ENCODE measurements at regions not wholly inside any gene's neighbourhood (a gene's known extent, or its start where the extent isn't known, plus 50 kb on each side); places are given as distances from the start of the nearest gene placed in this dataset.

DNA sequence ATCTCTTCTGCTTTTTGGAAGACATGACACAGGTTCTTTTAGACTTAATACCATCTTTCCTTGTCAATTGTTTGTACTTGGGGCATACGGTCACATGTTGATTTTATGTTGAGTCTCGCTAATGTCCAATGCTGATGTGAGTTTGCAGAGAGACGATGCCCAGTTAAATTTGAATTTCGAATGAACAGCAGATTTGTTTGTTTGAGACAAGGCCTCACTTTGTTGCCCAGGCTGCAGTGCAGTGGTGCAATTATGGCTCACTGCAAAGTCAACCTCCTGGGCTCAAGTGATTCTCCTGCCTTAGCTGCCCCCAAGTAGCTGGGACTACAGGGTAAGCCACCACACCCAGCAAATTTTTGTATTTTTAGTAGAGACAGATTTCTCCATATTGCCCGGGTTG is 473.5 kb downstream of the RIT2 start:
- Histone ChIP-seq H2AFZ (ENCODE audit: low read length) (no peak overlapping the region), H3K4me3 (ENCODE audit: low read depth, low read length, poor library complexity, severe bottlenecking) (no peak overlapping the region), H4K20me1 (ENCODE audit: insufficient read depth, low read length) (no peaks in the 10 kb centered on the region), H3K27ac (ENCODE audit: low read depth, low read length, poor library complexity, severe bottlenecking) (no peak overlapping the region), H3K9me2 (ENCODE audit: insufficient read depth, low read length) (no peaks in the 10 kb centered on the region), H3K4me2 (ENCODE audit: low read length) (no peak overlapping the region), H3K4me1 (ENCODE audit: insufficient read depth, low read length, poor library complexity, severe bottlenecking) (no peaks in the 10 kb centered on the region), H3K9me3 (ENCODE audit: low read length) (no peaks in the 10 kb centered on the region), H3K79me2 (ENCODE audit: insufficient read depth, low read depth, low read length) (no peaks in the 10 kb centered on the region), H3K36me3 (ENCODE audit: insufficient read depth, low read length) (no peaks in the 10 kb centered on the region)
- BruUV-seq (replicated peaks): no TSS peak
- POLR2A ChIA-PET: no interaction called here
- intact Hi-C loops (cut with micrococcal nuclease; ENCODE audit: unreplicated experiment): no loop called here
- no peak for DNase-seq (ENCODE audit: low spot score)
- CTCF ChIA-PET (ENCODE audit: unreplicated experiment): no interaction called here
- TF ChIP-seq EZH2phosphoT487 (IDR thresholded peaks at IDR 0.05; ENCODE audit: borderline replicate concordance, low read depth, low read length): no peak

DNA sequence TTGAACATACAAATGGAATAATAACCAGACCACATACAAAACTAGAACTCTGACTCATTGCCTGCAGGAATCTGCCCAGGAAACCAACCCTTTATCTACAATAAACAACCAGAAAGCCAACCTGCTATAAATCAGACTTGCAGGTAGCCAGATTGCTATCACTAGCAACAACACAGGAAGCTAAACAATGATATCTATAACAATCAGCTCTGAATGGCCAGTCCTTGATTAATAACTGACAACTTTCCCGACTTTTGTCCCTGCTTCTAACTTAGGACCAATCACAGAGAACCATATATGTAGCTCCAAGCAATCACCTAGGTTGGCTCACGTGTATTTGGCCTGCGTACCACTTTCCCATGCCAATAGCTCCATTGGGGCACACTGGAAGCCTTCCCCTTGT is 470.8 kb downstream of the RIT2 start:
- Histone ChIP-seq H3K4me1 (ENCODE audit: insufficient read depth, low read length, poor library complexity, severe bottlenecking) (no peaks in the 10 kb centered on the region), H3K36me3 (ENCODE audit: insufficient read depth, low read length) (no peaks in the 10 kb centered on the region), H3K79me2 (ENCODE audit: insufficient read depth, low read depth, low read length) (no peaks in the 10 kb centered on the region), H3K4me3 (ENCODE audit: low read depth, low read length, poor library complexity, severe bottlenecking) (no peak overlapping the region), H3K9me3 (ENCODE audit: low read length) (no peaks in the 10 kb centered on the region), H3K4me2 (ENCODE audit: low read length) (no peak overlapping the region), H2AFZ (ENCODE audit: low read length) (no peak overlapping the region), H4K20me1 (ENCODE audit: insufficient read depth, low read length) (no peaks in the 10 kb centered on the region), H3K27ac (ENCODE audit: low read depth, low read length, poor library complexity, severe bottlenecking) (no peak overlapping the region), H3K9me2 (ENCODE audit: insufficient read depth, low read length) (no peaks in the 10 kb centered on the region)
- POLR2A ChIA-PET: no interaction called here
- intact Hi-C loops (cut with micrococcal nuclease; ENCODE audit: unreplicated experiment): no loop called here
- DNase-seq (ENCODE audit: low spot score): no peak
- CTCF ChIA-PET (ENCODE audit: unreplicated experiment): no interaction called here
- TF ChIP-seq, protein P1, sequence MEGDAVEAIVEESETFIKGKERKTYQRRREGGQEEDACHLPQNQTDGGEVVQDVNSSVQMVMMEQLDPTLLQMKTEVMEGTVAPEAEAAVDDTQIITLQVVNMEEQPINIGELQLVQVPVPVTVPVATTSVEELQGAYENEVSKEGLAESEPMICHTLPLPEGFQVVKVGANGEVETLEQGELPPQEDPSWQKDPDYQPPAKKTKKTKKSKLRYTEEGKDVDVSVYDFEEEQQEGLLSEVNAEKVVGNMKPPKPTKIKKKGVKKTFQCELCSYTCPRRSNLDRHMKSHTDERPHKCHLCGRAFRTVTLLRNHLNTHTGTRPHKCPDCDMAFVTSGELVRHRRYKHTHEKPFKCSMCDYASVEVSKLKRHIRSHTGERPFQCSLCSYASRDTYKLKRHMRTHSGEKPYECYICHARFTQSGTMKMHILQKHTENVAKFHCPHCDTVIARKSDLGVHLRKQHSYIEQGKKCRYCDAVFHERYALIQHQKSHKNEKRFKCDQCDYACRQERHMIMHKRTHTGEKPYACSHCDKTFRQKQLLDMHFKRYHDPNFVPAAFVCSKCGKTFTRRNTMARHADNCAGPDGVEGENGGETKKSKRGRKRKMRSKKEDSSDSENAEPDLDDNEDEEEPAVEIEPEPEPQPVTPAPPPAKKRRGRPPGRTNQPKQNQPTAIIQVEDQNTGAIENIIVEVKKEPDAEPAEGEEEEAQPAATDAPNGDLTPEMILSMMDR (conservative IDR thresholded peaks at IDR 0.05; ENCODE audit: low read length): no peak
- no peak for TF ChIP-seq EZH2phosphoT487 (IDR thresholded peaks at IDR 0.05; ENCODE audit: borderline replicate concordance, low read depth, low read length)
- BruUV-seq (replicated peaks): no TSS peak

DNA sequence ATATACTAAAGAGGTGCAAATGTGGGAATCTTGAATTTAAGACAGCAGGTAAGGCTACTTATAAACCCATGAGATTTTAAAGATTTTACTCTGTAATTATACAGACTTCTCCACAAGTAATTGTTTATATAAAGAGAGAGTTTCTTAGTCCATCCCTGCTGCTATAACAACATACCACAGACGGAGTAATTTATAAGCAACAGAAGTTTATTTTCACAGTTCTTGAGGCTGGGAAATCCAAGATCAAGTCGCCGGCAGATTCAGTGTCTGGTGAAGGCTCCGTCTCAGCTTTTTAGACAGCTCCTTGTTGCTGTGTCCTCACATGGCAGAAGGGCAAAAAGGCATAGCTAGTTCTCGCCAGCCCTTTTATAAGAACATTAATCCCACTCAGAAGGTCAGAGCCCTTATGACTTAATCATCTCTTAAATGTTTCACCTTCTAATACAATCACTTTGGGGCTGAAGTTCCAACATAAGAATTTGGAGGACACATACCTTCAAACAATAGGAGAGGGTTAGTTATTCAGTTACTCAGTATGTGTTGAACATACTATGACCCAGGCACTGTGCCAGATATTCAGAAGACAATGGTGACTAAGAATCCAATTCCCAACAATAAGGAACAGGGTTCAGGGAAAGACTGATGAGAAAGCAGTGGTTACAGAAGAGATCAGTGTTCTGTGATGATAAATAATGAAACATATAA is 466.0 kb downstream of the RIT2 start:
- Histone ChIP-seq H3K4me1 (ENCODE audit: insufficient read depth, low read length, poor library complexity, severe bottlenecking) (no peaks in the 10 kb centered on the region), H4K20me1 (ENCODE audit: insufficient read depth, low read length) (no peaks in the 10 kb centered on the region), H3K36me3 (ENCODE audit: insufficient read depth, low read length) (no peaks in the 10 kb centered on the region), H3K27ac (ENCODE audit: low read depth, low read length, poor library complexity, severe bottlenecking) (no peak overlapping the region), H2AFZ (ENCODE audit: low read length) (no peak overlapping the region), H3K9me3 (ENCODE audit: low read length) (no peaks in the 10 kb centered on the region), H3K4me2 (ENCODE audit: low read length) (no peak overlapping the region), H3K79me2 (ENCODE audit: insufficient read depth, low read depth, low read length) (no peaks in the 10 kb centered on the region), H3K4me3 (ENCODE audit: low read depth, low read length, poor library complexity, severe bottlenecking) (no peak overlapping the region), H3K9me2 (ENCODE audit: insufficient read depth, low read length) (no peaks in the 10 kb centered on the region)
- no peak for TF ChIP-seq EZH2phosphoT487 (IDR thresholded peaks at IDR 0.05; ENCODE audit: borderline replicate concordance, low read depth, low read length)
- TF ChIP-seq, protein P1 (conservative IDR thresholded peaks at IDR 0.05; ENCODE audit: low read length): no peak
- CTCF ChIA-PET (ENCODE audit: unreplicated experiment): no interaction called here
- intact Hi-C loops (cut with micrococcal nuclease; ENCODE audit: unreplicated experiment): no loop called here
- no peak for DNase-seq (ENCODE audit: low spot score)
- POLR2A ChIA-PET: no interaction called here
- no TSS peak for BruUV-seq (replicated peaks)
